ENCODE measurements at regions not wholly inside any gene's neighbourhood (a gene's known extent, or its start where the extent isn't known, plus 50 kb on each side); places are given as distances from the start of the nearest gene placed in this dataset.

DNA sequence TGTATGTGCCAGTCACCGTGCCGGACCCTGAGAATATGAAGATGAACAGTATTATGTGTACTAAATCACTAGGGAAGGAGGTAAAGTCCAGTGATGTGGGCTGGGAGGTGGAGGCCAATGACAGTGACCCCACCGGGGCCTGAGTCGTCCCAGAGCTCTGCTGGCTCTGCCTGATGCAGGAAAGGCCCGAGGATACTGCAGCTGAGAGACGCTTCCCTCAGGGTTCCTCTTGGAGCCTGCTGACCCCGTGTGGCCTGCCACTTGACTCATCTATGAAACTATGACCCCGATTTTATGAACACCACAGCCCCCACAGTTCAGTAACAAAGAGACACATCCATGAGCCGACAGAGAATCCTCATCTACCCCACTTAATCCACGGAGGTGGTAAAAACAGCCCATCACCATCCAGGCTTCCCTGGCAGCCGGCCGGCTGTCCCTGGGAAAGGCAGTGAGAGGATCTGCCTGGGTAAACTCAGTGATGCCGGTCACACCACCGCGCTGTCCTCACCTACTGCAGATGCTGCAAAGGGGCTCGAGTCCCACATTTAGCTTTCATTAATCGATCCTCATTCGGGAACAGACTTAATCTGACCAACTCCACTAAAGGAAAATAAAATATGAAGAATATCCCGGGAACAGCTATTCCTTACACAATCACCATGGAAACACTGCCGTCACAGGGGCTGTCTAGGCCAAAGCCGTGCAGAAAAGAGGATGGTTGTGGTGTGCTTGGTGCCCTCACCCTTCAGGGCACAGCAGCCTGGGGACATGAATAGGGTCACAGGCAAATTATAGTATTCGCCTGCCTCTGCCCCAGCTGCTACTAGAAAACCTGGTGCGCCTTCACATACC lies 82.9 kb downstream of the ARRDC4 start:
- Histone ChIP-seq H4K20me1 (ENCODE audit: control insufficient read depth, insufficient read depth, low read length, poor library complexity, severe bottlenecking) (no peaks in the 10 kb centered on the region), H3K36me3 (replicated peaks in 1 of 2; ENCODE audit: control extremely low read depth in 1 of 2, control insufficient read depth in 1 of 2, extremely low read depth in 1 of 2, insufficient read depth in 2 of 2, low read length in 1 of 2) (no peaks in the 10 kb centered on the region), H3K27ac (ENCODE audit: low read length in 2 of 2) (no peak overlapping the region), H3K79me2 (ENCODE audit: control insufficient read depth, insufficient read depth, low read length) (no peaks in the 10 kb centered on the region), H3K4me2 (replicated peaks; ENCODE audit: low read depth, low read length, poor library complexity, severe bottlenecking) (no peak overlapping the region), H3K9me3 (ENCODE audit: control extremely low read depth in 1 of 3, control insufficient read depth in 2 of 3, insufficient read depth in 1 of 3, low read length in 2 of 3) (peaks cover 0 to 1% (median 0%) of the 10 kb centered on the region in 3 donors), H3K4me3 (ENCODE audit: control extremely low read depth in 1 of 5, extremely low read depth in 1 of 5, insufficient read depth in 1 of 5, low read depth in 2 of 5, low read length in 4 of 5) (no peak overlapping the region), H3K4me1 (ENCODE audit: control insufficient read depth in 2 of 2, insufficient read depth in 2 of 2, low read length in 2 of 2) (no peaks in the 10 kb centered on the region), H3K9ac (ENCODE audit: low read length) (no peak overlapping the region), H2AFZ (ENCODE audit: insufficient read depth, low read depth, low read length, poor library complexity, severe bottlenecking) (no peak overlapping the region), H3K27me3 (replicated peaks in 1 of 4; ENCODE audit: control extremely low read depth in 1 of 4, control insufficient read depth in 3 of 4, insufficient read depth in 4 of 4, low read length in 3 of 4) (no peaks in the 10 kb centered on the region)
- Mint-ChIP-seq H3K9me3 (ENCODE audit: insufficient read depth) (no peaks in the 10 kb centered on the region), H3K27me3 (no peaks in the 10 kb centered on the region), H3K4me3 (no peak overlapping the region), H3K4me1 (no peaks in the 10 kb centered on the region), H3K27ac (no peak overlapping the region)
- DNase-seq: no peak
- intact Hi-C loops (cut with micrococcal nuclease): no loop called here
- ChIA-PET POLR2A (no interaction called here), CTCF (interaction anchor here (1.0 kb wide), 1 partner anchor 42 kb away, joined by 3 read pairs; no protein-coding TSS in a partner anchor)
- WGBS (ENCODE audit: insufficient coverage): 94% methylated on average over 19 of the region's 23 CpGs
- ATAC-seq (ENCODE audit: low read depth): no peak
- no peak for TF ChIP-seq EZH2 (IDR thresholded peaks at IDR 0.05; ENCODE audit: borderline replicate concordance, insufficient read depth, low read depth, low read length, poor library complexity, severe bottlenecking)
- TF ChIP-seq, protein P1, sequence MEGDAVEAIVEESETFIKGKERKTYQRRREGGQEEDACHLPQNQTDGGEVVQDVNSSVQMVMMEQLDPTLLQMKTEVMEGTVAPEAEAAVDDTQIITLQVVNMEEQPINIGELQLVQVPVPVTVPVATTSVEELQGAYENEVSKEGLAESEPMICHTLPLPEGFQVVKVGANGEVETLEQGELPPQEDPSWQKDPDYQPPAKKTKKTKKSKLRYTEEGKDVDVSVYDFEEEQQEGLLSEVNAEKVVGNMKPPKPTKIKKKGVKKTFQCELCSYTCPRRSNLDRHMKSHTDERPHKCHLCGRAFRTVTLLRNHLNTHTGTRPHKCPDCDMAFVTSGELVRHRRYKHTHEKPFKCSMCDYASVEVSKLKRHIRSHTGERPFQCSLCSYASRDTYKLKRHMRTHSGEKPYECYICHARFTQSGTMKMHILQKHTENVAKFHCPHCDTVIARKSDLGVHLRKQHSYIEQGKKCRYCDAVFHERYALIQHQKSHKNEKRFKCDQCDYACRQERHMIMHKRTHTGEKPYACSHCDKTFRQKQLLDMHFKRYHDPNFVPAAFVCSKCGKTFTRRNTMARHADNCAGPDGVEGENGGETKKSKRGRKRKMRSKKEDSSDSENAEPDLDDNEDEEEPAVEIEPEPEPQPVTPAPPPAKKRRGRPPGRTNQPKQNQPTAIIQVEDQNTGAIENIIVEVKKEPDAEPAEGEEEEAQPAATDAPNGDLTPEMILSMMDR (IDR thresholded peaks at IDR 0.05): no peak

DNA sequence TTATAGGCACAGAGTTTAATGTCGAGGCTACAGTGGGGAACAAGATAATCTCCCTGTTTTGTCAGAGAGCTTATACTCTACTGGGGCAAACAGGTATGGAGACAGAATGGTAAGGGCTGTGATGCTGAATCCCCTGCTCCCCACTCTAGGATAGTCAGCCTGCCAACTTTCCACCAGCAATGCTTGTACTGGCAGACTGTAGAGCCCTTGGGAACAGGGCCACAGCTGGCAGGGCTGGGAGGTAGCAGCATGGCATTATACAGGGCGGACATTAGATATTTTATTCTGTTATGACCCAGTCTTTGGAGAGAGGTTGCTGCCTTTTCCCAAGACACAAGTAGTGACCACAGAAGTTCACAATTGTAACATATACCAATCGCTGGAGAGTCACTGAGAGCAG lies 91.2 kb downstream of the ARRDC4 start:
- Histone ChIP-seq H3K9ac (ENCODE audit: low read length) (no peak overlapping the region), H3K4me2 (replicated peaks; ENCODE audit: low read depth, low read length, poor library complexity, severe bottlenecking) (no peak overlapping the region), H4K20me1 (ENCODE audit: control insufficient read depth, insufficient read depth, low read length, poor library complexity, severe bottlenecking) (no peaks in the 10 kb centered on the region), H3K9me3 (ENCODE audit: control extremely low read depth in 1 of 3, control insufficient read depth in 2 of 3, insufficient read depth in 1 of 3, low read length in 2 of 3) (peaks cover under 1 to 3% (median 2%) of the 10 kb centered on the region in 3 donors), H3K36me3 (replicated peaks in 1 of 2; ENCODE audit: control extremely low read depth in 1 of 2, control insufficient read depth in 1 of 2, extremely low read depth in 1 of 2, insufficient read depth in 2 of 2, low read length in 1 of 2) (no peaks in the 10 kb centered on the region), H3K79me2 (ENCODE audit: control insufficient read depth, insufficient read depth, low read length) (no peaks in the 10 kb centered on the region), H3K4me3 (ENCODE audit: control extremely low read depth in 1 of 5, extremely low read depth in 1 of 5, insufficient read depth in 1 of 5, low read depth in 2 of 5, low read length in 4 of 5) (no peak overlapping the region), H3K27me3 (replicated peaks in 1 of 4; ENCODE audit: control extremely low read depth in 1 of 4, control insufficient read depth in 3 of 4, insufficient read depth in 4 of 4, low read length in 3 of 4) (no peaks in the 10 kb centered on the region), H3K4me1 (ENCODE audit: control insufficient read depth in 2 of 2, insufficient read depth in 2 of 2, low read length in 2 of 2) (no peaks in the 10 kb centered on the region), H2AFZ (ENCODE audit: insufficient read depth, low read depth, low read length, poor library complexity, severe bottlenecking) (no peak overlapping the region), H3K27ac (ENCODE audit: low read length in 2 of 2) (no peak overlapping the region)
- intact Hi-C loops (cut with micrococcal nuclease): no loop called here
- 93% methylated on average over 2 of the region's 3 CpGs for WGBS (ENCODE audit: insufficient coverage)
- ChIA-PET CTCF (no interaction called here), POLR2A (no interaction called here)
- DNase-seq (no peak), ATAC-seq (ENCODE audit: low read depth) (no peak)
- Mint-ChIP-seq H3K4me1 (no peaks in the 10 kb centered on the region), H3K27ac (no peak overlapping the region), H3K27me3 (peaks cover 2% of the 10 kb centered on the region), H3K4me3 (no peak overlapping the region), H3K9me3 (ENCODE audit: insufficient read depth) (peaks cover 7% of the 10 kb centered on the region)
- TF ChIP-seq, protein P1 (IDR thresholded peaks at IDR 0.05): no peak
- TF ChIP-seq EZH2 (IDR thresholded peaks at IDR 0.05; ENCODE audit: borderline replicate concordance, insufficient read depth, low read depth, low read length, poor library complexity, severe bottlenecking): no peak
